ENCODE measurements at regions not wholly inside any gene's neighbourhood (a gene's known extent, or its start where the extent isn't known, plus 50 kb on each side); places are given as distances from the start of the nearest gene placed in this dataset.

DNA sequence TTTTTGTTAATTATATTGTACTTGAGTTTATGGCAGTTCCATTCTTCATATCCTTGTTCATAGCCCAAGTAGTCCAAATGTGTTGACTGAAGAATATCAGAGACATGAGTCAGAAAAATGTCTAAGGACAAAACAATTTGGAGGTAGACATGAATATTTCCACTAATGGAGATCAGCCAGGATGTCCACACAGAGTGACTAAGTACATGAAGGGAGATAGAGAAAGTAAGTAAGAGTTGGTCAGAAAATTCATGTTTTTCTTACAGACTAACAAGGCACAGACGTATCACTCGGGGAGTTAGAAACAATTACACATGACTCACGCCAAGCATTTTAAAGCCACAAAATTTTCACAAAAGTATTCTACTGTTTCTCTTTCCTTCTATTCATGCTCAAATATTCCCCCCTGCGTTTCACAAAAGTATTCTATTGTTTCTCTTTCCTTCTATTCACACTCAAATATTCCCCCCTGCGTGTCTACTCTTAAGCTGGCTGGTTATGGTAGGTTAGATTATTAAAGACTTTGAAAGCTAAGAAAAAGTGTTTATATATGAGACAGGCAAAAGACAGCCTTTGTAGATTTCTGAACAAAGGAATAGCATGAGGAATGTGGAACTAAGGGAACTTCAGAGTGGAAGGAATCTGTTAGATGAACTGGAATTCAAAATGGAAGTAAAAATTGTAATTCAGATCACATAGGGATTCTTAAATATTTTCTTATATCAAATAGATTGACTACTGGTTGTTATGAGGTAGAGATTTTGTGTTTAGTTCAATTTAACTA lies 648.7 kb upstream of the CCDC54 start:
- intact Hi-C loops (cut with micrococcal nuclease): no loop called here
- no peak overlapping the region for H3K4me3 ChIP-seq
- H3K27ac ChIP-seq (replicated peaks): peak overlapping the region; percentile 21
- H3K27me3 ChIP-seq (ENCODE audit: low read depth): no peaks in the 10 kb centered on the region
- DNase-seq: no peak
- TF ChIP-seq, protein P1, sequence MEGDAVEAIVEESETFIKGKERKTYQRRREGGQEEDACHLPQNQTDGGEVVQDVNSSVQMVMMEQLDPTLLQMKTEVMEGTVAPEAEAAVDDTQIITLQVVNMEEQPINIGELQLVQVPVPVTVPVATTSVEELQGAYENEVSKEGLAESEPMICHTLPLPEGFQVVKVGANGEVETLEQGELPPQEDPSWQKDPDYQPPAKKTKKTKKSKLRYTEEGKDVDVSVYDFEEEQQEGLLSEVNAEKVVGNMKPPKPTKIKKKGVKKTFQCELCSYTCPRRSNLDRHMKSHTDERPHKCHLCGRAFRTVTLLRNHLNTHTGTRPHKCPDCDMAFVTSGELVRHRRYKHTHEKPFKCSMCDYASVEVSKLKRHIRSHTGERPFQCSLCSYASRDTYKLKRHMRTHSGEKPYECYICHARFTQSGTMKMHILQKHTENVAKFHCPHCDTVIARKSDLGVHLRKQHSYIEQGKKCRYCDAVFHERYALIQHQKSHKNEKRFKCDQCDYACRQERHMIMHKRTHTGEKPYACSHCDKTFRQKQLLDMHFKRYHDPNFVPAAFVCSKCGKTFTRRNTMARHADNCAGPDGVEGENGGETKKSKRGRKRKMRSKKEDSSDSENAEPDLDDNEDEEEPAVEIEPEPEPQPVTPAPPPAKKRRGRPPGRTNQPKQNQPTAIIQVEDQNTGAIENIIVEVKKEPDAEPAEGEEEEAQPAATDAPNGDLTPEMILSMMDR (IDR thresholded peaks at IDR 0.05; ENCODE audit: borderline replicate concordance): no peak
- no peaks in the 10 kb centered on the region for H3K4me1 ChIP-seq
- H3K36me3 ChIP-seq: no peaks in the 10 kb centered on the region
- H3K9me3 ChIP-seq (replicated peaks): no peaks in the 10 kb centered on the region

DNA sequence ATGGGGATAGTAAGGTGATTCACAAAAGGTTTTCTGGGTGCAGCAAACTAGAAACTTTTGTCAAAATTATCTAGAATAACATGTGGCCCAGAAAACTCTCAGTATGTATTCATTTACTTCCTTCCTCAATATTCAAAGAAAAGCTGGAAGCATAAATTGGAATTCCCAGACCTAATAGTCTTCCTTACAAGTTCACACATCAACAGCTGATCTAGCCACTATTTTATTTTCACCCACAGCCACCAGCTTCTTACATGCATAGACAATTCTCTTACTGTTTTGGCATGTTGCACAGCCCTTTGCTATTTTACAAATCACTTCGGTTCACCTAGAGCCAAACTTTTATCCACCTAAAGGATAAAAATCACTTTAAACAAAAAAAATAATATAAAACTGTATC lies 647.8 kb upstream of the CCDC54 start:
- H3K4me1 ChIP-seq: no peaks in the 10 kb centered on the region
- intact Hi-C loops (cut with micrococcal nuclease): no loop called here
- H3K36me3 ChIP-seq: no peaks in the 10 kb centered on the region
- H3K9me3 ChIP-seq (replicated peaks): no peaks in the 10 kb centered on the region
- TF ChIP-seq, protein P1 (IDR thresholded peaks at IDR 0.05; ENCODE audit: borderline replicate concordance): no peak
- H3K27ac ChIP-seq (replicated peaks): no peak overlapping the region
- H3K4me3 ChIP-seq: no peak overlapping the region
- H3K27me3 ChIP-seq (ENCODE audit: low read depth): no peaks in the 10 kb centered on the region
- no peak for DNase-seq

DNA sequence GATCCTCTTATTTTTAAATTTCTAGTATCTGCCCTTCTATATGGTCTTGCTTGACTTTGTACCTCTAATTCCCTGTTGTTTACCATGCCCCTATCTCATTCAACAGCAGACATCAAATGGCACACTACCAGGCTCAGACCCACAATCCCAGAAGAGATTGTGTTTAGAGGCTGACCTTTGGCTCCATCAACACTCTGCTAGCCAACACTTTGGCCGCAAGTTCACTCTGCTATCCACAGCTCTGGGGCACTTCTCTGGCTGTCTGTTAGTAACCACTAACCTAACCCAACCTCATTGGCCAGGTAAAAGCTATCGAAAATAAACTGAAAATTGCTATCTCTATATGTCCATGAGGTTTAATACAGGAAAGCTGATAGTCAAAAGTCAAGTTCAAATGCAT lies 646.0 kb upstream of the CCDC54 start:
- Histone ChIP-seq H3K27ac (replicated peaks) (no peak overlapping the region), H3K36me3 (no peaks in the 10 kb centered on the region), H3K4me1 (no peaks in the 10 kb centered on the region), H3K9me3 (replicated peaks) (no peaks in the 10 kb centered on the region), H3K27me3 (ENCODE audit: low read depth) (no peaks in the 10 kb centered on the region), H3K4me3 (no peak overlapping the region)
- intact Hi-C loops (cut with micrococcal nuclease): no loop called here
- no peak for DNase-seq
- TF ChIP-seq, protein P1 (IDR thresholded peaks at IDR 0.05; ENCODE audit: borderline replicate concordance): no peak

DNA sequence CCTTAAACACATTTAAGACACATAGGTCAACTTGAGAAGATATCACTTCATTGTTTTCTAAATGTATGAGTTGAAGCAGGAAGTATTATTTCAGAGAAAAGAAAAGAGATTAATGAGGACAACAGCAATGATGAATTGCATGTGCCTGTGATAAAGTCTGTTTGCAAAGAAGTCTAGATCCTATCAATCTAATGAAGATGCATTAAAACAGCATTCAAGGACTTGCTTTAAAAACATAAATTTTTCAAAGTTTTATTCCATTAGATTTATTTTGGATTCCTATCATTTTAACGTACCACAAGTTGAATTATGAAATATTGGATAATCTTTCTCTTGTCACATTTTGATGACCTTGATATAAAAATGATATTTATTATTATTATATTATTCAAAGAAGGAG lies 642.5 kb upstream of the CCDC54 start:
- no peak overlapping the region for H3K4me3 ChIP-seq
- no peaks in the 10 kb centered on the region for H3K9me3 ChIP-seq (replicated peaks)
- H3K27ac ChIP-seq (replicated peaks): no peak overlapping the region
- intact Hi-C loops (cut with micrococcal nuclease): no loop called here
- H3K36me3 ChIP-seq: no peaks in the 10 kb centered on the region
- DNase-seq: no peak
- H3K4me1 ChIP-seq: no peaks in the 10 kb centered on the region
- TF ChIP-seq, protein P1 (IDR thresholded peaks at IDR 0.05; ENCODE audit: borderline replicate concordance): no peak
- no peaks in the 10 kb centered on the region for H3K27me3 ChIP-seq (ENCODE audit: low read depth)

DNA sequence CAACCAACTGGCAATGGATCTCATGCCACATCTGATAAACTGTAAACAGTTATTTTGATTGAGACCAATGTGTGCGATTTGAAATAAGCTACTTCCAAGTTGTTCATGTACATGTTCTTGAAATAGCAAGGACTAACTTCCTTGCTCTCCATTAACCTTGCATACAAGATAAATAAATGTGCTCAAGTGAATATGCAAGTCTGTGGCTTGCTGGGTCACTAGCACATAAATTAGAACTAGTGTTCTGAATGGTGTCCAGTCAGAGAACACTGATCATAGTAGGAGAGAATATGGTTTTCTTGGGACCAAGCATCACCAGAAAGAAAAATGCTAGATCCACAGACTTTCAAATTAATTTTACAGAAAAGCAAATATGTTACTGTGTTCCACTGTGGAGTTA lies 640.0 kb upstream of the CCDC54 start:
- Histone ChIP-seq H3K36me3 (no peaks in the 10 kb centered on the region), H3K27ac (replicated peaks) (no peak overlapping the region), H3K4me3 (no peak overlapping the region), H3K27me3 (ENCODE audit: low read depth) (no peaks in the 10 kb centered on the region), H3K9me3 (replicated peaks) (no peaks in the 10 kb centered on the region), H3K4me1 (no peaks in the 10 kb centered on the region)
- intact Hi-C loops (cut with micrococcal nuclease): no loop called here
- DNase-seq: no peak
- TF ChIP-seq, protein P1 (IDR thresholded peaks at IDR 0.05; ENCODE audit: borderline replicate concordance): no peak
